ENCODE measurements at regions not wholly inside any gene's neighbourhood (a gene's known extent, or its start where the extent isn't known, plus 50 kb on each side); places are given as distances from the start of the nearest gene placed in this dataset.

DNA sequence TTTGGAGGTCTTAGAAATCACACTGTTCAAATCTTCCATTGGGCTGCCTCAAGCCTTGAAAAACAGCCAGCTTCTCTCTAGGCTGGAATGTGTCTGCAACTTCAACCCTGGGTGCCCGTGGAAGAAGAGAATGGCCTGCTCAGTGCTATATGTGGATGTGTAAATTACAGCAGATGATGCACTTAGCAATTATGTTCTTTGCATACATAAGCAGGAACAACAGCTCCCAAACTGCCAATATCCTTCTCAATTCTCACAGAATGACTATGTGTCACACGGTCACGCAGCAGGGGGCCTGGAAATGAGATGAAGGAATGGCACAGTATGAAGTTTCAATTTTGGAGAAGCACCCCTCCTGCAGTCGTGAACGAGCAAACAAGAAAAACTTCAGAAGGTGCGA, 175.2 kb upstream of the SMARCA2 start:
- H3K4me3 ChIP-seq (ENCODE audit: low read depth, low read length), result no peak overlapping the region
- DNase-seq (ENCODE audit: low read depth), result no peak
- TF ChIP-seq, protein P1, sequence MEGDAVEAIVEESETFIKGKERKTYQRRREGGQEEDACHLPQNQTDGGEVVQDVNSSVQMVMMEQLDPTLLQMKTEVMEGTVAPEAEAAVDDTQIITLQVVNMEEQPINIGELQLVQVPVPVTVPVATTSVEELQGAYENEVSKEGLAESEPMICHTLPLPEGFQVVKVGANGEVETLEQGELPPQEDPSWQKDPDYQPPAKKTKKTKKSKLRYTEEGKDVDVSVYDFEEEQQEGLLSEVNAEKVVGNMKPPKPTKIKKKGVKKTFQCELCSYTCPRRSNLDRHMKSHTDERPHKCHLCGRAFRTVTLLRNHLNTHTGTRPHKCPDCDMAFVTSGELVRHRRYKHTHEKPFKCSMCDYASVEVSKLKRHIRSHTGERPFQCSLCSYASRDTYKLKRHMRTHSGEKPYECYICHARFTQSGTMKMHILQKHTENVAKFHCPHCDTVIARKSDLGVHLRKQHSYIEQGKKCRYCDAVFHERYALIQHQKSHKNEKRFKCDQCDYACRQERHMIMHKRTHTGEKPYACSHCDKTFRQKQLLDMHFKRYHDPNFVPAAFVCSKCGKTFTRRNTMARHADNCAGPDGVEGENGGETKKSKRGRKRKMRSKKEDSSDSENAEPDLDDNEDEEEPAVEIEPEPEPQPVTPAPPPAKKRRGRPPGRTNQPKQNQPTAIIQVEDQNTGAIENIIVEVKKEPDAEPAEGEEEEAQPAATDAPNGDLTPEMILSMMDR (IDR thresholded peaks at IDR 0.05; ENCODE audit: low read depth, low read length), result no peak
- TF ChIP-seq POLR2A (IDR thresholded peaks at IDR 0.05; ENCODE audit: extremely low read depth, insufficient read length) (no peak), MYC (IDR thresholded peaks at IDR 0.05; ENCODE audit: low read depth, low read length) (no peak)
- TF ChIP-seq, protein P2, sequence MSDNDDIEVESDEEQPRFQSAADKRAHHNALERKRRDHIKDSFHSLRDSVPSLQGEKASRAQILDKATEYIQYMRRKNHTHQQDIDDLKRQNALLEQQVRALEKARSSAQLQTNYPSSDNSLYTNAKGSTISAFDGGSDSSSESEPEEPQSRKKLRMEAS (IDR thresholded peaks at IDR 0.05; ENCODE audit: low read depth, low read length), result no peak

GRCh38 chr9:1845425-1845824, 169.7 kb upstream of the SMARCA2 start:
- H3K4me3 ChIP-seq (ENCODE audit: low read depth, low read length), result no peak overlapping the region
- TF ChIP-seq MYC (IDR thresholded peaks at IDR 0.05; ENCODE audit: low read depth, low read length), result no peak
- TF ChIP-seq, protein P2 (IDR thresholded peaks at IDR 0.05; ENCODE audit: low read depth, low read length), result no peak
- no peak for TF ChIP-seq POLR2A (IDR thresholded peaks at IDR 0.05; ENCODE audit: extremely low read depth, insufficient read length)
- TF ChIP-seq, protein P1 (IDR thresholded peaks at IDR 0.05; ENCODE audit: low read depth, low read length), result no peak
- no peak for DNase-seq (ENCODE audit: low read depth)

GRCh38 chr9:1855726-1856125, 159.4 kb upstream of the SMARCA2 start:
- no peak for TF ChIP-seq POLR2A (IDR thresholded peaks at IDR 0.05; ENCODE audit: extremely low read depth, insufficient read length)
- TF ChIP-seq, protein P2 (IDR thresholded peaks at IDR 0.05; ENCODE audit: low read depth, low read length), result no peak
- no peak for TF ChIP-seq MYC (IDR thresholded peaks at IDR 0.05; ENCODE audit: low read depth, low read length)
- TF ChIP-seq, protein P1 (IDR thresholded peaks at IDR 0.05; ENCODE audit: low read depth, low read length), result no peak
- no peak for DNase-seq (ENCODE audit: low read depth)
- no peak overlapping the region for H3K4me3 ChIP-seq (ENCODE audit: low read depth, low read length)

DNA sequence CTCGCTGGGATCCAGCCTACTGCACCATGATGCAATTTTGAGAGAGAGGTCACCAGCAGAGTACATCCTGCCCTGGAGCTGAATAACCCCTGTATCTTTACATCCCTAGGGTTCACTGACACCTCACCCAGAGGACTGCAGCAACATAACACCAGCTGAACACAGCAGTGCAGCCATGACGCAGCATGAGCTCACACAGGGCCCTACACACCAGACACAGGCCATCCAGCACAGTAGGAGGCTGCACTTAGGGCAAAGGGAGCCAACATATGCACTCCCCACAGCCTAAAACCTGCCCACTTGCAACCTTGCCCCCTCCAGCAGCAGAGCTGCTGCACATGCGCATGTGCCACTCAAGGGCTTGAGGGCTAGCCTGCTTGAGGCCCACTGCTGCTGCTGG, 157.3 kb upstream of the SMARCA2 start:
- DNase-seq (ENCODE audit: low read depth), result no peak
- TF ChIP-seq MYC (IDR thresholded peaks at IDR 0.05; ENCODE audit: low read depth, low read length) (no peak), POLR2A (IDR thresholded peaks at IDR 0.05; ENCODE audit: extremely low read depth, insufficient read length) (no peak)
- TF ChIP-seq, protein P1 (IDR thresholded peaks at IDR 0.05; ENCODE audit: low read depth, low read length), result no peak
- TF ChIP-seq, protein P2 (IDR thresholded peaks at IDR 0.05; ENCODE audit: low read depth, low read length), result no peak

DNA sequence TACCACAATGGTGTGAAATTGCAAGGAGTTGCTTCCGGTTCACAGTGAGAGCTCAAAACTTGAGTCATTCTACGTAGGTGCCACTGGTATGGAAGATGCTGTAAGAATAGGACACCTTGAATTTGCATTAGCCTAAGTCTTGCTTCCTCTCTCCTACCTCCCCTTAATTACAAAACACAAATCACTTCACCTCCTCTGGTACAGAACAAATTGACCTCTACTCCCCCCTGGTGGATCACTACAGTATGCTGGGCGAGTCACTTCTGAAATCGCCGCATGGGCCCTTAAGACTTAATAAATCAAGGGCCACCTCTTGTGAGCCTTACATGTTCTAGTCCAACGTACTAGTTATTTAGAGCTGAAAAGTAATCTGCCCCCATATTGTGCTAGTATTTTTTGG, 145.3 kb upstream of the SMARCA2 start:
- TF ChIP-seq, protein P1 (IDR thresholded peaks at IDR 0.05; ENCODE audit: low read depth, low read length), result peak; percentile 87
- TF ChIP-seq, protein P2 (IDR thresholded peaks at IDR 0.05; ENCODE audit: low read depth, low read length), result no peak
- no peak overlapping the region for H3K4me3 ChIP-seq (ENCODE audit: low read depth, low read length)
- peak; percentile 69 for DNase-seq (ENCODE audit: low read depth)

More for the DNA sequence above, 157.3 kb upstream of the SMARCA2 start:
- H3K4me3 ChIP-seq (ENCODE audit: low read depth, low read length), result no peak overlapping the region

DNA sequence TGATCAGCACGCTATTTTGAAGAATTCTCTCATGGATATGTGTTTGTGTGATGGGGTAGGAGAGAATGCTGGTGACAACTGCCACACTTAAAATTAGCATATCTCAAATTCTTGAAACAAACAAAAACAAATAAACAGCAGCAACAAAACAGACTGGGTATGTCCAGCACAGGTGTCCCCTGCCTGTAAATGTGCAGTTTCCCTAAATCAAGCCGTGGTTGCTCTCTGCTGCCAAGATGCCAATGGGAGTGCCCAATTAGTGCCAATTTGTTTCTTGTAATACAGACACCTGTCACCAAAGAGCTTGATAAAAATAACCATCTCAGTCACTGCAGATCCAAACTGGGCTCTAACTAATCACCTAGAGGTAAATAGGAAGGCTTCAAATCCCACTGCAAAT, 144.2 kb upstream of the SMARCA2 start:
- TF ChIP-seq POLR2A (IDR thresholded peaks at IDR 0.05; ENCODE audit: extremely low read depth, insufficient read length) (no peak), MYC (IDR thresholded peaks at IDR 0.05; ENCODE audit: low read depth, low read length) (no peak)
- TF ChIP-seq, protein P2 (IDR thresholded peaks at IDR 0.05; ENCODE audit: low read depth, low read length), result no peak
- TF ChIP-seq, protein P1 (IDR thresholded peaks at IDR 0.05; ENCODE audit: low read depth, low read length), result no peak
- no peak for DNase-seq (ENCODE audit: low read depth)
- no peak overlapping the region for H3K4me3 ChIP-seq (ENCODE audit: low read depth, low read length)

Measured in NB4 (cell line).